ENCODE measurements at regions not wholly inside any gene's neighbourhood (a gene's known extent, or its start where the extent isn't known, plus 50 kb on each side); places are given as distances from the start of the nearest gene placed in this dataset.

GRCh38 chr1:74858136-74858535, 125.2 kb downstream of the TYW3 start:
- TF ChIP-seq POLR2A (IDR thresholded peaks at IDR 0.05; ENCODE audit: low read depth, low read length), result no peak
- TF ChIP-seq POLR2AphosphoS5 (IDR thresholded peaks at IDR 0.05; ENCODE audit: low read depth, low read length), result no peak
